ENCODE measurements at regions not wholly inside any gene's neighbourhood (a gene's known extent, or its start where the extent isn't known, plus 50 kb on each side); places are given as distances from the start of the nearest gene placed in this dataset.
A peak's percentile ranks its signal among the peaks of the same experiment; 100 is the strongest.

GRCh38 chr4:101400096-101400495 lies 52.8 kb upstream of the PPP3CA start:
- Histone ChIP-seq H3K4me1 (ENCODE audit: insufficient read depth, low read length) (peaks cover 12% of the 10 kb centered on the region), H3K9ac (ENCODE audit: low read length) (no peak overlapping the region), H4K20me1 (ENCODE audit: insufficient read depth, low read length) (no peaks in the 10 kb centered on the region), H3K79me2 (ENCODE audit: insufficient read depth, low read length) (no peaks in the 10 kb centered on the region), H2AFZ (ENCODE audit: low read depth, low read length) (no peak overlapping the region), H3K9me3 (ENCODE audit: insufficient read depth, low read depth, low read length) (no peaks in the 10 kb centered on the region), H3K4me2 (ENCODE audit: low read length) (peak overlapping the region; percentile 21), H3K4me3 (ENCODE audit: insufficient read depth, low read depth, low read length) (no peak overlapping the region), H3K27ac (ENCODE audit: low read depth, low read length) (peak overlapping the region; percentile 4), H3K36me3 (ENCODE audit: insufficient read depth, low read length) (no peaks in the 10 kb centered on the region), H3K27me3 (ENCODE audit: insufficient read depth, low read length) (no peaks in the 10 kb centered on the region)
- H3K9me3 Mint-ChIP-seq (ENCODE audit: unreplicated experiment), result no peaks in the 10 kb centered on the region
- TF ChIP-seq CTCF (IDR thresholded peaks at IDR 0.05; ENCODE audit: insufficient read depth, low read depth, low read length), result no peak
- no peak for TF ChIP-seq EZH2 (IDR thresholded peaks at IDR 0.05; ENCODE audit: insufficient read depth, low read length)
- FAIRE-seq, result peak; percentile 52
- H3K36me3 Mint-ChIP-seq (ENCODE audit: low read depth, unreplicated experiment), result no peaks in the 10 kb centered on the region
- no peak overlapping the region for H3K27ac Mint-ChIP-seq (ENCODE audit: unreplicated experiment)
- no peaks in the 10 kb centered on the region for H3K27me3 Mint-ChIP-seq (ENCODE audit: low read depth, unreplicated experiment)
- peak; percentile 92 for DNase-seq (ENCODE audit: low read depth)
- peaks cover 3% of the 10 kb centered on the region for H3K4me1 Mint-ChIP-seq (ENCODE audit: low read depth, unreplicated experiment)
- H3K4me3 Mint-ChIP-seq (ENCODE audit: unreplicated experiment), result no peak overlapping the region

GRCh38 chr4:101398807-101399206 lies 51.5 kb upstream of the PPP3CA start:
- no peaks in the 10 kb centered on the region for H3K36me3 Mint-ChIP-seq (ENCODE audit: low read depth, unreplicated experiment)
- Histone ChIP-seq H3K9ac (ENCODE audit: low read length) (no peak overlapping the region), H3K4me1 (ENCODE audit: insufficient read depth, low read length) (peaks cover 12% of the 10 kb centered on the region), H3K4me3 (ENCODE audit: insufficient read depth, low read depth, low read length) (no peak overlapping the region), H3K9me3 (ENCODE audit: insufficient read depth, low read depth, low read length) (no peaks in the 10 kb centered on the region), H4K20me1 (ENCODE audit: insufficient read depth, low read length) (no peaks in the 10 kb centered on the region), H2AFZ (ENCODE audit: low read depth, low read length) (no peak overlapping the region), H3K27ac (ENCODE audit: low read depth, low read length) (no peak overlapping the region), H3K36me3 (ENCODE audit: insufficient read depth, low read length) (no peaks in the 10 kb centered on the region), H3K4me2 (ENCODE audit: low read length) (no peak overlapping the region), H3K27me3 (ENCODE audit: insufficient read depth, low read length) (no peaks in the 10 kb centered on the region), H3K79me2 (ENCODE audit: insufficient read depth, low read length) (no peaks in the 10 kb centered on the region)
- no peaks in the 10 kb centered on the region for H3K9me3 Mint-ChIP-seq (ENCODE audit: unreplicated experiment)
- TF ChIP-seq CTCF (IDR thresholded peaks at IDR 0.05; ENCODE audit: insufficient read depth, low read depth, low read length), result no peak
- no peak overlapping the region for H3K4me3 Mint-ChIP-seq (ENCODE audit: unreplicated experiment)
- no peaks in the 10 kb centered on the region for H3K27me3 Mint-ChIP-seq (ENCODE audit: low read depth, unreplicated experiment)
- DNase-seq (ENCODE audit: low read depth), result no peak
- FAIRE-seq, result no peak
- H3K27ac Mint-ChIP-seq (ENCODE audit: unreplicated experiment), result no peak overlapping the region
- H3K4me1 Mint-ChIP-seq (ENCODE audit: low read depth, unreplicated experiment), result peaks cover 3% of the 10 kb centered on the region

Data from astrocyte (in vitro differentiated cells and primary cell).